ENCODE measurements at regions not wholly inside any gene's neighbourhood (a gene's known extent, or its start where the extent isn't known, plus 50 kb on each side); places are given as distances from the start of the nearest gene placed in this dataset.

- no peak for DNase-seq
These were observed 602.4 kb downstream of the AJAP1 start for GRCh38 chr1:5256793-5257192.

- DNase-seq = no peak
These were observed 600.6 kb downstream of the AJAP1 start for GRCh38 chr1:5254975-5255374.

GRCh38 chr1:5254131-5254725 is 599.8 kb downstream of the AJAP1 start:
- DNase-seq = no peak

- DNase-seq = no peak
These were observed 598.6 kb downstream of the AJAP1 start for GRCh38 chr1:5253036-5253435.

- DNase-seq = no peak
These were observed 595.9 kb downstream of the AJAP1 start for GRCh38 chr1:5250336-5250735.

- no peak for DNase-seq
These were observed 590.9 kb downstream of the AJAP1 start for GRCh38 chr1:5245348-5245747.

GRCh38 chr1:5244631-5245285 is 590.3 kb downstream of the AJAP1 start:
- DNase-seq = no peak

GRCh38 chr1:5242850-5243249 is 588.4 kb downstream of the AJAP1 start:
- DNase-seq = no peak

GRCh38 chr1:5239911-5240310 is 585.5 kb downstream of the AJAP1 start:
- DNase-seq = no peak

GRCh38 chr1:5238351-5239130 is 584.1 kb downstream of the AJAP1 start:
- DNase-seq = no peak

GRCh38 chr1:5235355-5235899 is 581.0 kb downstream of the AJAP1 start:
- no peak for DNase-seq

GRCh38 chr1:5232537-5232936 is 578.1 kb downstream of the AJAP1 start:
- DNase-seq = no peak

GRCh38 chr1:5231541-5232315 is 577.3 kb downstream of the AJAP1 start:
- DNase-seq = no peak

GRCh38 chr1:5227114-5227513 is 572.7 kb downstream of the AJAP1 start:
- DNase-seq = no peak

GRCh38 chr1:5225707-5226704 is 571.6 kb downstream of the AJAP1 start:
- DNase-seq = no peak

- DNase-seq = no peak
These were observed 568.8 kb downstream of the AJAP1 start for GRCh38 chr1:5223206-5223605.

- no peak for DNase-seq
These were observed 568.2 kb downstream of the AJAP1 start for GRCh38 chr1:5222626-5223025.

- no peak for DNase-seq
These were observed 567.0 kb downstream of the AJAP1 start for GRCh38 chr1:5221451-5221850.

- no peak for DNase-seq
These were observed 566.4 kb downstream of the AJAP1 start for GRCh38 chr1:5220821-5221220.

- DNase-seq = no peak
These were observed 566.0 kb downstream of the AJAP1 start for GRCh38 chr1:5220421-5220820.

- DNase-seq = no peak
These were observed 545.6 kb downstream of the AJAP1 start for GRCh38 chr1:5200006-5200405.

- DNase-seq = no peak
These were observed 543.9 kb downstream of the AJAP1 start for GRCh38 chr1:5198328-5198727.

Data from CD4-positive, alpha-beta T cell treated with Interleukin-21 for 1 hour (primary cell).